Suppressor macrophage treated with lipopolysaccharide for 4 hours (primary cell): ENCODE measurements at regions not wholly inside any gene's neighbourhood (a gene's known extent, or its start where the extent isn't known, plus 50 kb on each side); places are given as distances from the start of the nearest gene placed in this dataset.
"Not testable (repeated sequence)": the region's sequence is repeated elsewhere in the genome, so short reads cannot be mapped to it uniquely, and the experiment has no call there.

Experiments used
- DNase-seq: peaks from one replicate; pipeline ENCODE4 v3.0.0-alpha.2; 2020

- no peak for DNase-seq
Measured at GRCh38 chr13:112150352-112150751, 83.4 kb downstream of the SOX1 start.

- DNase-seq, result no peak
Measured at GRCh38 chr13:112152846-112153245, 85.9 kb downstream of the SOX1 start.

- DNase-seq, result no peak
Measured at GRCh38 chr13:112153364-112153763, 86.4 kb downstream of the SOX1 start.

GRCh38 chr13:112153846-112154245 lies 86.9 kb downstream of the SOX1 start:
- no peak for DNase-seq

- no peak for DNase-seq
Measured at GRCh38 chr13:112154301-112155060, 87.5 kb downstream of the SOX1 start.

- no peak for DNase-seq
Measured at GRCh38 chr13:112158961-112159360, 92.0 kb downstream of the SOX1 start.

GRCh38 chr13:112159575-112160547 lies 92.9 kb downstream of the SOX1 start:
- no peak for DNase-seq

- no peak for DNase-seq
Measured at GRCh38 chr13:112160558-112160957, 93.6 kb downstream of the SOX1 start.

- DNase-seq, result no peak
Measured at GRCh38 chr13:112161521-112162301, 94.8 kb downstream of the SOX1 start.

GRCh38 chr13:112163691-112164660 lies 97.0 kb downstream of the SOX1 start:
- DNase-seq, result not testable (repeated sequence)

GRCh38 chr13:112165712-112166111 lies 98.8 kb downstream of the SOX1 start:
- no peak for DNase-seq

GRCh38 chr13:112168761-112169160 lies 101.8 kb downstream of the SOX1 start:
- no peak for DNase-seq

GRCh38 chr13:112169941-112170822 lies 103.2 kb downstream of the SOX1 start:
- DNase-seq, result no peak

- no peak for DNase-seq
Measured at GRCh38 chr13:112170823-112171569, 104.0 kb downstream of the SOX1 start.

GRCh38 chr13:112171570-112171965 lies 104.6 kb downstream of the SOX1 start:
- DNase-seq, result no peak

- DNase-seq, result no peak
Measured at GRCh38 chr13:112172017-112172416, 105.1 kb downstream of the SOX1 start.

- DNase-seq, result no peak
Measured at GRCh38 chr13:112172641-112173251, 105.8 kb downstream of the SOX1 start.

GRCh38 chr13:112174476-112175110 lies 107.6 kb downstream of the SOX1 start:
- no peak for DNase-seq
